ENCODE measurements at regions not wholly inside any gene's neighbourhood (a gene's known extent, or its start where the extent isn't known, plus 50 kb on each side); places are given as distances from the start of the nearest gene placed in this dataset.
A peak's percentile ranks its signal among the peaks of the same experiment; 100 is the strongest.

- DNase-seq = no peak
- Histone ChIP-seq H3K27me3 (no peaks in the 10 kb centered on the region), H3K27ac (no peak overlapping the region), H3K9me3 (no peaks in the 10 kb centered on the region), H3K4me1 (peaks cover 0 to 22% (median 16%) of the 10 kb centered on the region in 4 donors), H3K36me3 (no peaks in the 10 kb centered on the region), H3K4me3 (no peak overlapping the region)
- TF ChIP-seq POLR2A (IDR thresholded peaks at IDR 0.05) (no peak), CTCF (IDR thresholded peaks at IDR 0.05) (no peak)
Measured at GRCh38 chr15:99480016-99480810, 85.6 kb upstream of the MEF2A start.

GRCh38 chr15:99481113-99481950 lies 84.5 kb upstream of the MEF2A start:
- H3K27me3 ChIP-seq = no peaks in the 10 kb centered on the region
- no peak for TF ChIP-seq CTCF (IDR thresholded peaks at IDR 0.05)
- TF ChIP-seq POLR2A (IDR thresholded peaks at IDR 0.05) = no peak
- no peak overlapping the region for H3K27ac ChIP-seq
- H3K9me3 ChIP-seq = no peaks in the 10 kb centered on the region
- H3K36me3 ChIP-seq = no peaks in the 10 kb centered on the region
- peaks cover 0 to 16% (median 13%) of the 10 kb centered on the region in 4 donors for H3K4me1 ChIP-seq
- no peak for DNase-seq
- H3K4me3 ChIP-seq = no peak overlapping the region

- H3K27ac ChIP-seq = no peak overlapping the region
- no peaks in the 10 kb centered on the region for H3K36me3 ChIP-seq
- no peaks in the 10 kb centered on the region for H3K9me3 ChIP-seq
- no peak overlapping the region for H3K4me3 ChIP-seq
- no peaks in the 10 kb centered on the region for H3K27me3 ChIP-seq
- peaks cover 0 to 10% (median 9%) of the 10 kb centered on the region in 4 donors for H3K4me1 ChIP-seq
- no peak for DNase-seq
- TF ChIP-seq POLR2A (IDR thresholded peaks at IDR 0.05) = no peak
- no peak for TF ChIP-seq CTCF (IDR thresholded peaks at IDR 0.05)
Measured at GRCh38 chr15:99481951-99482230, 83.9 kb upstream of the MEF2A start.

- Histone ChIP-seq H3K27ac (no peak overlapping the region), H3K36me3 (no peaks in the 10 kb centered on the region), H3K4me3 (no peak overlapping the region), H3K4me1 (peaks cover 0 to 9% (median under 1%) of the 10 kb centered on the region in 4 donors), H3K9me3 (no peaks in the 10 kb centered on the region), H3K27me3 (no peaks in the 10 kb centered on the region)
- no peak for TF ChIP-seq CTCF (IDR thresholded peaks at IDR 0.05)
- no peak for TF ChIP-seq POLR2A (IDR thresholded peaks at IDR 0.05)
- no peak for DNase-seq
Measured at GRCh38 chr15:99482993-99483392, 82.8 kb upstream of the MEF2A start.

- no peak for DNase-seq
- Histone ChIP-seq H3K27ac (peak overlapping the region in 1 of 4 donors; percentile 48), H3K27me3 (no peaks in the 10 kb centered on the region), H3K36me3 (no peaks in the 10 kb centered on the region), H3K4me3 (no peak overlapping the region), H3K4me1 (peaks cover 0 to 9% (median 0%) of the 10 kb centered on the region in 4 donors), H3K9me3 (no peaks in the 10 kb centered on the region)
- TF ChIP-seq CTCF (IDR thresholded peaks at IDR 0.05) (no peak), POLR2A (IDR thresholded peaks at IDR 0.05) (no peak)
Measured at GRCh38 chr15:99485153-99485961, 80.4 kb upstream of the MEF2A start.
